Heart right ventricle (tissue), 16 donors: ENCODE measurements at regions not wholly inside any gene's neighbourhood (a gene's known extent, or its start where the extent isn't known, plus 50 kb on each side); places are given as distances from the start of the nearest gene placed in this dataset.
"Not testable (repeated sequence)": the region's sequence is repeated elsewhere in the genome, so short reads cannot be mapped to it uniquely, and the experiment has no call there.

Experiments
- ATAC-seq, 8 donors: fragments of 200-7000 bp; cut with Tn5 transposase; one replicate each; pipeline ENCODE4 v1.9.1; 2020; ENCODE audit warnings: mild to moderate bottlenecking in 8 of 8, moderate library complexity in 8 of 8, moderate number of reproducible peaks in 1 of 8
- DNase-seq, 2 donors: peaks; one replicate each; pipeline ENCODE4 v3.0.0-alpha.2; 2020
- H3K27ac ChIP-seq, 10 donors: fragments of 200-600 bp; sonication (generic) in 2 of 10; one replicate each; pipeline versions ENCODE4 v1.5.0 to v1.8.0; 2020 to 2022; ENCODE audit warnings: mild to moderate bottlenecking in 3 of 10
- H3K27me3 ChIP-seq, 7 donors: fragments of 200-600 bp; one replicate each; pipeline ENCODE4 v1.8.0; 2021 to 2022; ENCODE audit warnings: mild to moderate bottlenecking in 2 of 7
- H3K36me3 ChIP-seq, 9 donors: fragments of 200-600 bp; sonication (generic) in 1 of 9; one replicate each; pipeline versions ENCODE4 v1.5.0 to v1.8.0; 2020 to 2022; ENCODE audit warnings: mild to moderate bottlenecking in 2 of 9
- H3K4me1 ChIP-seq, 9 donors: fragments of 200-600 bp; sonication (generic) in 1 of 9; one replicate each; pipeline versions ENCODE4 v1.5.0 to v1.8.0; 2020 to 2022; ENCODE audit warnings: mild to moderate bottlenecking in 4 of 9
- H3K4me3 ChIP-seq, 10 donors: fragments of 200-600 bp; sonication (generic) in 2 of 10; one replicate each; pipeline versions ENCODE4 v1.5.0 to v1.8.0; 2020 to 2022; ENCODE audit warnings: mild to moderate bottlenecking in 7 of 10, moderate library complexity in 2 of 10
- H3K9me3 ChIP-seq, 11 donors: fragments of 200-600 bp in 10 of 11; sonication (generic) in 2 of 11; one replicate each; pipeline versions ENCODE4 v1.5.0 to v1.8.0; 2013 to 2022; ENCODE audit warnings: mild to moderate bottlenecking in 2 of 11, control low read depth in 1 of 11, moderate library complexity in 1 of 11
- CTCF ChIP-seq, 9 donors: fragments of 200-600 bp; sonication (generic) in 2 of 9; IDR thresholded peaks; one replicate each; pipeline versions ENCODE4 v1.5.0 to v1.8.0; 2021 to 2022; ENCODE audit warnings: antibody characterized with exemption in 9 of 9, mild to moderate bottlenecking in 5 of 9, moderate library complexity in 1 of 9
- whole genome bisulfite sequencing, 2 donors: extraction: QIAGEN DNeasy Blood & Tissue Kit; methylation state at CpG; one replicate each; pipeline ENCODE4 v1.1.7; 2013; ENCODE audit warnings: inconsistent platforms in 1 of 2; 5-methylcytosine and 5-hydroxymethylcytosine counted together
- intact Hi-C, 10 donors: fragments of 100-400 bp; cut with DNase I; formaldehyde crosslinking; loops; one replicate each; pipeline versions ENCODE4 v1.11.1 to v1.14.2; 2022
- donor health status: Arrhythmogenic right ventricular cardiomyopathy.
- donor health status: ischemic (EF 13 %, LVEDD 7.1; RV severe dilation, severe dysfunction).
- donor health status: healthy with polysubstance abuse.
- donor health status: DM: no; HTN: yes; CAD: no.
- donor health status: DM: no; HTN: no; CAD: no.
- donor health status: ischemic (EF 25% LVEDD 6.9; RV normal size, moderate dysfunction).
- donor health status: ischemic (EF 25% LVEDD 5.7; RV mildly dilated, moderate dysfunction).
- donor health status: healthy.
- donor health status: DM: yes; HTN: yes; CAD: no.
- donor health status: Ischemic cardiomyopathy.
- donor health status: ischemic (EF 35%, LVEDD 5.7; RV mildly dilated, moderate dysfunction).
- donor health status: nonischemic (EF 11% LVEDD 7.7; RV severe dilation, severe dysfunction).
- donor health status: DM: yes; HTN: yes; CAD: no.
- donor health status: PGD.
- donor health status: ischemic (EF 29% LVEDD 5.4; RV normal size, mild dysfunction).
- donor health status: nonischemic (EF 23%, LVEDD 6.1; RV moderate dilation, normal function).

- Histone ChIP-seq H3K9me3 (no peaks in the 10 kb centered on the region), H3K27me3 (no peaks in the 10 kb centered on the region), H3K36me3 (no peaks in the 10 kb centered on the region), H3K27ac (no peak overlapping the region), H3K4me3 (no peak overlapping the region), H3K4me1 (no peaks in the 10 kb centered on the region)
- WGBS, 2 donors = 80 to 86% methylated on average over 10 of the region's 10 CpGs
- DNase-seq (no peak), ATAC-seq (no peak)
- no peak for TF ChIP-seq CTCF (IDR thresholded peaks at IDR 0.05)
- intact Hi-C loops = no loop called here
These were observed 230.7 kb upstream of the DUSP10 start for GRCh38 chr1:221972276-221973235.

- ATAC-seq, H3K4me3 ChIP-seq, intact Hi-C loops, H3K9me3 ChIP-seq, DNase-seq, H3K27me3 ChIP-seq, H3K4me1 ChIP-seq, H3K27ac ChIP-seq, H3K36me3 ChIP-seq: not testable (repeated sequence)
- 86 to 90% methylated on average over 8 of the region's 8 CpGs for WGBS, 2 donors
These were observed 229.1 kb upstream of the DUSP10 start for GRCh38 chr1:221971035-221971434.

GRCh38 chr1:221969298-221969858 lies 227.5 kb upstream of the DUSP10 start:
- H3K27ac ChIP-seq, ATAC-seq, intact Hi-C loops: not testable (repeated sequence)

GRCh38 chr1:221967538-221967937 lies 225.6 kb upstream of the DUSP10 start:
- H3K27me3 ChIP-seq, H3K4me1 ChIP-seq, ATAC-seq, intact Hi-C loops, H3K9me3 ChIP-seq, H3K4me3 ChIP-seq, H3K36me3 ChIP-seq, DNase-seq, H3K27ac ChIP-seq: not testable (repeated sequence)
- WGBS, 2 donors = 79 to 81% methylated on average over 6 to 7 of the region's 9 CpGs

More at GRCh38 chr1:221969298-221969858, 227.5 kb upstream of the DUSP10 start:
- WGBS, 2 donors = 89 to 93% methylated on average over 5 of the region's 6 CpGs
- not testable (repeated sequence) for H3K4me1 ChIP-seq, DNase-seq, H3K27me3 ChIP-seq, H3K4me3 ChIP-seq, H3K36me3 ChIP-seq, H3K9me3 ChIP-seq

- H3K4me3 ChIP-seq, DNase-seq, H3K27ac ChIP-seq, H3K4me1 ChIP-seq, H3K36me3 ChIP-seq, ATAC-seq, intact Hi-C loops, H3K9me3 ChIP-seq, H3K27me3 ChIP-seq: not testable (repeated sequence)
- WGBS, 2 donors = 84 to 88% methylated on average over 7 of the region's 7 CpGs
These were observed 225.0 kb upstream of the DUSP10 start for GRCh38 chr1:221966888-221967287.

- DNase-seq, ATAC-seq, H3K27me3 ChIP-seq, H3K9me3 ChIP-seq, H3K36me3 ChIP-seq, H3K4me1 ChIP-seq, H3K4me3 ChIP-seq, H3K27ac ChIP-seq, intact Hi-C loops: not testable (repeated sequence)
- WGBS, 2 donors = 78 to 80% methylated on average over 6 of the region's 6 CpGs
These were observed 224.0 kb upstream of the DUSP10 start for GRCh38 chr1:221965891-221966290.

- Histone ChIP-seq H3K9me3 (no peaks in the 10 kb centered on the region), H3K4me3 (no peak overlapping the region), H3K4me1 (peaks cover 0 to 9% (median 0%) of the 10 kb centered on the region in 9 donors), H3K36me3 (no peaks in the 10 kb centered on the region), H3K27ac (no peak overlapping the region), H3K27me3 (no peaks in the 10 kb centered on the region)
- TF ChIP-seq CTCF (IDR thresholded peaks at IDR 0.05) = no peak
- 94% methylated on average over 3 of the region's 3 CpGs for WGBS, 2 donors
- intact Hi-C loops = no loop called here
- ATAC-seq (no peak), DNase-seq (no peak)
These were observed 223.4 kb upstream of the DUSP10 start for GRCh38 chr1:221965252-221965651.
